ENCODE measurements at regions not wholly inside any gene's neighbourhood (a gene's known extent, or its start where the extent isn't known, plus 50 kb on each side); places are given as distances from the start of the nearest gene placed in this dataset.

GRCh38 chr22:47484960-47485569 lies 722.6 kb downstream of the TBC1D22A start:
- no peak for TF ChIP-seq CTCF (IDR thresholded peaks at IDR 0.05; ENCODE audit: low read depth, low read length, missing control alignments)
- DNase-seq (ENCODE audit: extremely low read depth, low read depth): no peak
- H3K4me3 ChIP-seq (replicated peaks; ENCODE audit: low read depth, low read length): no peak overlapping the region

- TF ChIP-seq CTCF (IDR thresholded peaks at IDR 0.05; ENCODE audit: low read depth, low read length, missing control alignments): no peak
- H3K4me3 ChIP-seq (replicated peaks; ENCODE audit: low read depth, low read length): no peak overlapping the region
These were observed 713.8 kb downstream of the TBC1D22A start for GRCh38 chr22:47476231-47476630.

GRCh38 chr22:47474895-47475294 lies 712.4 kb downstream of the TBC1D22A start:
- no peak overlapping the region for H3K4me3 ChIP-seq (replicated peaks; ENCODE audit: low read depth, low read length)
- no peak for DNase-seq (ENCODE audit: extremely low read depth, low read depth)
- no peak for TF ChIP-seq CTCF (IDR thresholded peaks at IDR 0.05; ENCODE audit: low read depth, low read length, missing control alignments)

More at GRCh38 chr22:47476231-47476630, 713.8 kb downstream of the TBC1D22A start:
- DNase-seq (ENCODE audit: extremely low read depth, low read depth): no peak

- no peak for TF ChIP-seq CTCF (IDR thresholded peaks at IDR 0.05; ENCODE audit: low read depth, low read length, missing control alignments)
- no peak overlapping the region for H3K4me3 ChIP-seq (replicated peaks; ENCODE audit: low read depth, low read length)
- no peak for DNase-seq (ENCODE audit: extremely low read depth, low read depth)
These were observed 712.0 kb downstream of the TBC1D22A start for GRCh38 chr22:47474464-47474863.

- H3K4me3 ChIP-seq (replicated peaks; ENCODE audit: low read depth, low read length): no peak overlapping the region
- TF ChIP-seq CTCF (IDR thresholded peaks at IDR 0.05; ENCODE audit: low read depth, low read length, missing control alignments): no peak
- no peak for DNase-seq (ENCODE audit: extremely low read depth, low read depth)
These were observed 710.2 kb downstream of the TBC1D22A start for GRCh38 chr22:47472636-47473035.

GRCh38 chr22:47471406-47471805 lies 709.0 kb downstream of the TBC1D22A start:
- H3K4me3 ChIP-seq (replicated peaks; ENCODE audit: low read depth, low read length): no peak overlapping the region
- no peak for TF ChIP-seq CTCF (IDR thresholded peaks at IDR 0.05; ENCODE audit: low read depth, low read length, missing control alignments)
- DNase-seq (ENCODE audit: extremely low read depth, low read depth): no peak

- no peak for TF ChIP-seq CTCF (IDR thresholded peaks at IDR 0.05; ENCODE audit: low read depth, low read length, missing control alignments)
- no peak for DNase-seq (ENCODE audit: extremely low read depth, low read depth)
These were observed 703.4 kb downstream of the TBC1D22A start for GRCh38 chr22:47465809-47466208.

More at GRCh38 chr22:47465809-47466208, 703.4 kb downstream of the TBC1D22A start:
- no peak overlapping the region for H3K4me3 ChIP-seq (replicated peaks; ENCODE audit: low read depth, low read length)
